HuH-7.5 (cell line): ENCODE measurements at regions not wholly inside any gene's neighbourhood (a gene's known extent, or its start where the extent isn't known, plus 50 kb on each side); places are given as distances from the start of the nearest gene placed in this dataset.

Experiments used
- DNase-seq: peaks from one replicate; pipeline ENCODE4 v3.0.0; 2011; ENCODE audit warnings: low spot score

DNA sequence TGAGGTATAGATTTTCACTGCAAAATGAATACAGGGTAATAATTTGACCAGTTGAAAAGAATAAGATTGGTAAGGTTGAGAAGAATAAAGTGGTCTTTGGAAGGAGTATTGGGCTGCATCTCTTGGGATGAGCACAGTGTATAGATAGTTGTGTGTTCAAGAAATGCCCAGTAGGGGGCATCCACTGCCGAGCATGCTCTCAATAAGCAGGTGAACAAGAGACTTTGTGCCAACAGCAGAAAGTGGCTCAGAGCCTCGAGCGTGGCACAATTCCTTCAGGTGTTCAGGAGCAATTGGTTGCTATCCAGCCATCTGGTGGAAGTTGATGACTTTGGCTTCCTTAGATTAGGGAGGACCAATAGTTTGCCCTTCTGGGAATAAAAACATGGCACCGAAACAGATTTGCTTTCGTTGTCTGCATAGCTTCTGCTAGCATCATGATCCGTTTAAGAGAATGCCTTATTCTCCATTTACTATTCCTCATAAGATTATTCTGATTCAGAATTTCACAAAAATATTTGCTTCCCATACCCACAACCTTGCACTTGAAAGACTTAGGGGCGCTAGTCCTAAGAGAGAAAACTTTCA lies 258.1 kb upstream of the NEIL3 start:
- peak; percentile 5 for DNase-seq

DNA sequence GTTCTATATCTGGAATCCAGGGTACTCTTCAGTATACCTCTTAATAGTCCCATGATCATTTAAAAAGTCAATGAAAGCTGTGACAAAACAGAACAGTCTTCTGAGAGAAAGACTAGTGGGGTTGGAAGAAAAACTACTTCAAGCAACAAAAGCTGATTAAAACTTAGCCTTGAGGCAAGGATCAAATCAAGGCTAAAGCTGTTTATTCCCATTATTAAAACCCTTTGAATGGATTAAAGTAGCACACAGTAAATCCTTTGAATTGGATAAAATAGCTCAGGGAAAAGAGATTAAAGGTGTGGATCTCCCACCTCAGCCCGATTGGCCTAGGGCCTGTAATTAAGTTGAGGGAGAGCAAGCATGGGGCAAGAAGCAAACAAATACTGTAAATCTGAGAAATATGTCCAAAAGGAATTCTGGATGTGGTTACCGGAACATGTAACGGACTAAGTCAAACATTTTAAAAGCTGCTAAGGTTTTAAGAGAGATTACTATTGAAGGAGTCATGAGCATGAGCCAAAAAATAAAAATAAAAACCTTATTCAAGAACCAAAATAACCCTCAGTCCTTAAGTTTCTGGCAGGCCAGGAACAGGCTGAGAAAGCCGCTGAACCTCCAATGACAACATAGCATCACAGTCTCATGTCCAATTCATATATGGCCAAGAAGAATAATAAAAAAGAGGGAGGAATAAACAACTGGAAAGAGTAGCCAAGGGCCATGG lies 257.3 kb upstream of the NEIL3 start:
- no peak for DNase-seq

DNA sequence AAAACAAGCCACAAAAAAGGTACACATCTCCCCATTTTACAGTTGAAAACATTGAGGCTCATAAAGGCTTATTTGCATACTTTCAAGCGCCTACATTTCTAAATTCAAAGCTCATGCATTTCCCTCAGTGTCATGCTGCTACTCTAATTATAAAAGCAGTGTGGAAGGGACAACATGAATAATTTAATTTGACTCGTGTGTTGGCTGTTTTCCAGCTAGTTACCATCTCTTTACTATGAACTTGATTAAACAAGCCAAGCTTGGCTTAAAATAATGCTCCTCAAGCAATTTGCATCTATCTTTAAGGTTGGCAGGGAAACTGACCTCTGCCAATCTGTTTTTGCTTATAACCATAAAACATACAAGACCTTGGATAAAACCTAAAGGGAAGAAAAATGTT lies 252.5 kb upstream of the NEIL3 start:
- DNase-seq = no peak

DNA sequence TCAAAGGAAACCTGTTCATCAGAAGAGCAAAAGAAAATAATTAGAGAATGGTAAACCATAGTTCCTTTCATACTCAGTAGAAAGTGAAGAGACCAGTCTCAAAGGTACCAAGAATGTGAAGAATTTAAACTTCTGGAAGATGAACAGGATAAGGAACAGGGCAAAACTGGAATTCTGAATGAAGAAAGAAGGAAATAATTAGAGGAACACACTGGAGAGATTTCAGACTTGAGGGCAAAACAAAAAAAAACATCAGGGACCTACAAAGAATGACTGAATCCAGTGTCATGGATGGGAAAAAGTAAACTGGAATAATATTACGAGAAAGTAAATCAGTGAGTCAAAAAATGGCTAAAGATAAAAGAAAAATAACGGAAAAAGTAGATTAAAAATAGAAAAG lies 245.6 kb upstream of the NEIL3 start:
- DNase-seq = no peak

DNA sequence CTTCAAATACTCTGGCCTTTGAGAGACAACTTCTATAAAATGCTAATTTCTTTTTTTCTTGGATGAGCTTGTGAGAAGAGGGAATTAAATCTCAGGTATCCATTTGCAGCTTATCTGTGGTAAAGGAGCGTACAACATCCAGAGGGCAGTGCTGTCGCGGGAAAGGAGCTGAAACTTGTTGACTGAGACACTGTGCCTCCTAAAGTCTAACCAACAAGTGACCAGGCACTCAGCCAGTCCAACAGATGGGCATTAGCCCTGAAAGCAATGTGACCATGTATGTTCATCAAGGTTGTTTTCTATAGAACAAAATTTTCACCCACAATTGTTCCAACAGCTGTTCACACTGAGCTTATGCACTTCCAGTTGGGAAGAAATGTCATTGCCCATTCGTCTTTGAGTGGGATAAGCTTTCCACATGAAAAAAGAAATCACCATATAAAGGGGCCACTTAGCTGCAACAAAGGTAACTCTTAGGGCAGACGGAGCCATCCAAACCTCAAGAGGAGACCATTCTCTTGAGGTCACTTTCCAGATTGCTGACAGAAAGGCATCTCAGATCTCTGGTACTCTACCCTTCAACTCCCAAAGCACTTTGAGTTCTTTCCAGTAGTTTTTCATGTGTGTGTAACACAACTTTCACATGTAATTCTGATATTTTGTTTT lies 244.8 kb upstream of the NEIL3 start:
- no peak for DNase-seq

DNA sequence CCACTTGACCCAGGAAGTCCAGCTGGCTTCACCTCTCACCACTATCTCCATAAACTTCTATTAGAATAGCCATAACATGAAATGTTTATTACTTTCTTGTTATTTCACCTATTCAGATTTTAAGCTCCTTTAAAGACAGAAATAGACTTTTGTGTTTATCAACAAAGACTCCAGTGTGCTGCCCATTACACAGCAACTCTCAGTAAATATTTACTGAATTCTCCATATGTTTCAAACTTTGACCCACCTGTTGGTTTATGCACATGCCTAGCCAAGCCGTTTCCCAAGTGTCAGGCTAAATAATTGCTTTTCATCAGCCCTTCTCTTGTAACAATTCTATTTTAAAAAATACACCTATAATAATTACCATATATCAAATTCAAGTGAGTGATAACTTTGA lies 242.9 kb upstream of the NEIL3 start:
- no peak for DNase-seq

DNA sequence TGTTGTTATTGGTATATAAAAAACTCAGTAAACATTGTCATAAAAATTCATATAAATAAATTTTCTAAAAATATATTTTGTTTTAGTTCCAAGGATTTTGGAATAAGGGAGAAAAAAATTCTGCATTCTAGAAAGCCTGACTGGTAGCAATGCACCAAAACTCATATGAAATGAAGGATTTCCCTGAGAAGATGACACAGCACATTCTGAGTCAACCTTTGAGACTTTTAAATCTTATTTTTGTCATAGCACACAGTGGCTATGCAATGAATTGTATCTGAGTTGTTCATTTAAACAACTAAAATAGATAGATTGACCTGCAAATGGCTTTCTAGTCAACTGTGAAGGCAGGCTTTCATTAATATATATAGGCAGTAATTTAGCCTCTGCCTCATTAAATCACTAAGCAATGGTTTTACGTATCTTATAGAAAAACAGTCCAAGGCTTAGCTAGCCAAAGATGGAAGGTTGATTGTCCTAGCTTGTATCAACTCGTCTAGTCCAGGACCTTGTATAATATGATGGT lies 239.1 kb upstream of the NEIL3 start:
- DNase-seq = no peak

DNA sequence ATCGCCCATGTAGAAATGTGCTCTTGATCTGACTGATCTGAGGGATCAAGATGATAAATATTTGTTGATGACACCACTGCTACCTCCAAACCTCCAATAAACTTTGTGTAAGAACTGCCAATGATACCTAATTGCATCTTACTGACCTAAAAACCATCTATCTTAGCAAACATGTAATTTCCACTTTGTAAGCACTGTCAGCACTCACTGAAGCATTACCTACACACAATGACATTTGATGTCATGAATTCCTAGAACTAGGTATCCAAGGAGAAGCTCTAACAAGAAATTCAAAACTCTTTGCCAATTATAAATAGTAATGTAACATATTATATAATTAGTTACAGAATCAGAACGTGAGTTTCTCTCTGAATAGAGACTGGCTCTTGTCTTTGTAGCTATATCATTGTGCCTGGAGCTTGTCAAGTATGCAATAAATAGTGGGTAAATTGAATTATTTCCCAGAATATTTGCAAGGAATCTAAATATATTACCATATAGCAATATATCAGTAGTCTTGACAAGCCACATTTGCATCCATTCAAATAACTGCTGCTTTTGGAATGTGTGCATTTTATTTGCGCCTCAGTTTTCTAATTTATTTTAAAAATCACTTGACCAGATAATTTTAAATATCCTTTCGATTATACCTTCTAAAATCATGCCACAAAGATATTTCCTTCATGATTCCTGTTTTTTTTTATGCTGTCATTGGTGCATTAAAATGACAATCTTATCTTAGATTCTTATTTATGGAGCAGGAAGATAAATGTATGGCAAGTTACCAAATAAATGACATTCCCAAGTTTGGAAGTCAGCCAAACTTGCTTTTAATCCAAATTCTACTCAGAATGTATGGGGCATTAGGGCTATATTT lies 232.3 kb upstream of the NEIL3 start:
- no peak for DNase-seq

DNA sequence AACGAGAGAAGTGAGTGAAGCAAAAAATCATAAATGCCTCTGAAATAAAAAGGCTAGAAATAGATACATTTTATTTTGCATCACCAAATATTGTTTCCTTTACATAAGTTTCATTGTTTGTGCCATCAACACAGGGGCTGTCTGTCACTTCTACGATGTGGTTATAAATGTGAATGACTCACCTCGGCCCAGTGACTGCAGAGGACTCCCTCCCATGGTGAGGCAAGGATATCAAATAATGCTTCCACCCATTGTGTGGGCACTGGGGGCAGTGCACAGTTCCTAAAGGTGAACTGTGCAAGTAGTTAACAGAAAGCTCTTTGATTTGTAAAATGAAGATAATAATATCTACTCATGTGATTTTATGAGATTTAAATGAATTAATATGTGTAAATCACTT lies 230.3 kb upstream of the NEIL3 start:
- no peak for DNase-seq

DNA sequence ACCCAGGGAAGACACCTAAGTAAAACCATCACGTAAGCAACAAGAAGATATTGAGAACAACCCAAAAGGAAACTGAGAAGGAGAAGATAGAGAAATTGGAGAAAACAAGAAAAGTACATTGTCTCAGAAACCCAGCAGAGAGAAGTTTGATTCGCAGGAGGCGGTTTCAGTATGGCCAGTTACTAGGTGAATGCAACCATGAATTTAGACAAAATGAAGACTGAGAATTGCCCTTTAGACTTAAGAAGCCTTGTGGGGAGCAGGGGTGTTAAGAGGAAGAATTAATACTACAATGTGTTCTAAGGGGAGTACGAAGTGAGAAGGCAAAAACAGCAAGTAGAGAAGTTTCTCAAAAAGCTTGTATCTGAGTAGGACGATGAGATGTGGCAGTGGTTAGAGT lies 229.3 kb upstream of the NEIL3 start:
- DNase-seq = no peak

DNA sequence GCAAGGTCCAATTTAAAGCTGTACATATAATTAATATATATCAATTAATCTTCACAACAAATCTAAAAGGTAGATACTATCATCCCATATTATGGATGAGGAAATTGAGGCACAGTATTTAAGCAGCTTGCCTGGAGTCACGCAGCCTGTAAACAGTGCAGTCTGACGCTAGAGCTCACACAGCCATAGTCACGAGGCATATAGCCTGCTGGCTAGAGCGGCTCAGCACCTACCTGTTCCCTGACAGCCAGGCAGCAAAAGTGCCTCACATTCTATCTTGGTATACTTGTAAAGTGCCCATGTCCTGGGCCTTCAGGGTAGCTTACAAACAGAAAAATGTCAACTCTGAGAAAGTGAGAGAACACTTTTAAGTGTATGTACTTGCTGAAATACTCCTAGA lies 222.6 kb upstream of the NEIL3 start:
- no peak for DNase-seq

DNA sequence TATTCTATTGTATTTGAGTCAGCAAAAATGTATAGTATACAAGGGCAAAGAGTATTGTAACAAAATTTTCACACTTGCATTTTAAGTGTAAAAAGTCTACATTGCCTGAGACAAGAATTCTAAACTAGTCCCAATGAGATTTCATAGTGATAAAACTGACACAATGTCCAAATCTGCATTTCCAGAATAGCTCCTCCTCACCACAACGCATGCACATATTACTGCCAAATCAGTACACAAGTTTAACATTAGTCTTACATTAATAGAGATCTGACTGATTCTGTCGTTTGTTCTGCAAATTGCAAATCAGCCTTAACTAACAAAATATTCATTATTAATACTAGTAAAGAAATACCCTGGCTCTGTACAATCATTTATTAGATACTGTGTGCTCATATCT lies 222.2 kb upstream of the NEIL3 start:
- no peak for DNase-seq

DNA sequence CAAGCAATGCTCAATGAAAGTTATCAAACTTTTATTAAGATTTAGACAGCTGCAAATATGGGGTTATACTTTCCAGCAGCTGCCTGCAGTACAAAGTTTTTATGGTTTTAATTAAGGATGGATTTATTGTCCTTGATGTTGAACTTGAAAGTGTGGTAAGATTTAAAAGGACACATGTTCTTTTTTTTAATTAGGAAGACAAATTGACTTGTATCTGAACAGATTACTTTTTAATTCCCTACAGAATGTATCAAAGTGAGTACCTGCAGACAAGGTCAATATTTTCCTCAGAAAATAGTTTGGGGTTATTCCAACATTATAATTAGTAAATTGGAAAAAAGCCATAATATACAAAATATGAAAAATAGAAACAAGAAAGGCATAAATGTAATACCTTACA lies 218.2 kb upstream of the NEIL3 start:
- DNase-seq = no peak

DNA sequence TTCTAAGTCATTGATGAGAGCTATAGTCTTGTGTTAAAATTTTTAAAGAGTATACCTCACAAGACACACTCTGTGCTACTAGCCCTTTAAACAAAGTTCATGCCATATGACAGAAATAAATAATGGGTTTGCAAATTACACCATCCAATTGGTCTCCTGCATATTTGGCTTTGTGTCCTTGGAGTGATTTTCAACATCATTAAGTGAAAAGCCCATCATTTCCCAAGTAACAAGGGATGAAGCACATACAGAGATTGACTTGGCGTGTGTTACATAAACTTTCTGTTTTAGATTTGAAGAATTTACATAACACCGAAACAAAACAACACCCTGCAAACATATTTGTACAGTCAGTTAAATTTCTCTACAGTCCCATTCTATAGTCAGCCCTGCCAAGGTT lies 216.9 kb upstream of the NEIL3 start:
- DNase-seq = no peak

DNA sequence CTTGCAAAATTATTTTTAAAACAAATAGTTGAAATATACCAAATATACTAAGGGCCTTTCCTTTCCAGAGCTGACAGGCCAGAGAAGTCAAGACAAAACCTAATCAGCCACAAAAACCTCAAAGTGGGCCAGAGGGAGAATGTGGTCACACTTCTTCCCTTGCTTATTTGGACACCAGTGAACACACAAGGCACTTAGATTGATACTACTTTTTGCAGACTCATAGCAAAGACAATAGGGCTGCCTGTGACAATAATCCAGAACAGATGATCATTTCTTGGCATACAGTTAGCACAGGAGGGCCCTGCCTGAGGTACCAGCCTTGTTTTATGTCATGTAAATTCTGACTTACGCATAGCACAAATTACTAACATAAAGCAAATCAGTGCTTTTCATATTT lies 215.7 kb upstream of the NEIL3 start:
- no peak for DNase-seq

DNA sequence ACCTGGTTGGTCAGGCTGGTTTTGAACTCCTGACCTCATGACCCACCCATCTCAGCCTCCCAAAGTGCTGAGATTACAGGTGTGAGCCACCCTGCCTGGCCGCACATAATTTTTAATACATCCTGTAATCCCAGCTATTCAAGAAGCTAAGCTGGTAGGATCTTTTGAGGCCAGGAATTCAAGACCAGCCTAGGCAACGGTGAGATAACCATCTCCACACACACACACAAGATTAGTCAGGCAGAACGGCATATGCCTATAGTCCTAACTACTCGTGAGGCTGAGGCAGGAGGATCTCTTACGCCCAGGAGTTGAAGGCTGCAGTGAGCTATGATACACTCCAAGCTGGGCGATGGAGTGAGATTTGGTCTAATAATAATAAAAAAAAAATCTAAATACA lies 212.4 kb upstream of the NEIL3 start:
- no peak for DNase-seq

DNA sequence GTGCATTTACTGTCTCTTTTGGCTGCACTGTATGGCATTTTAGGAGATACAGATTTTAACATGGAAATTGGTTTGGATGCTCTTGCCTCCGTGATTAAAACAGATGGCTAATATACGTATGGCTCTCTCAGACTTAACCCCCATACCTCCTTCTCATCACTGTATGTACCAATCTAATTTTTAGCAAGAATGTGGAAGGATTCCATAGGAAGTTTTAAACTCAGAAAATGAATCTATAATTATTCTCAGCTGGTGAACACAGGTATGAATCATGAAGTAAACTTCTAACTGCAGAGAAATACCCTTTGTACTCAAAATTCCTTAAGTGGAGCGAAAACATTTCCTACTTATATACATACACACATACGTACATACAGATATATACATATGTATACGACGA lies 210.5 kb upstream of the NEIL3 start:
- DNase-seq = no peak

DNA sequence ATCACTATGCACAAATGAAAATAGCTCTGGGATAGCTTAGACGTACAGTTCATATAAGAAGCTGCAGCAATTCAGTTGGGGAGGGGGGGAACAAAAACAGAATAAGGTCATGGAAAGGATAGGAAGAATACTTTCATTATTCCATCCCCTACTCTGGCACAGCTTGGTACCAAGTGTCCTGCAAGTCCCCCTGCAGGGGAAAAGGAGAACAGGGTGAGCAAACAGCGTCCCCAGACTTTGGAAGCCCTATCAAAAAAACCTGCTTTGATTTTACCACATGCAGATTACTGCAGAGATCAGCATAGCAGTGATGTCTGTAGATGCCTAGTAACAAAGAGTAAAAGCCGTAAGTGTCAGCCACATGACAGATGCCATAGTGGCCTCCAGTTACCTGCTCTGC lies 209.4 kb upstream of the NEIL3 start:
- no peak for DNase-seq

DNA sequence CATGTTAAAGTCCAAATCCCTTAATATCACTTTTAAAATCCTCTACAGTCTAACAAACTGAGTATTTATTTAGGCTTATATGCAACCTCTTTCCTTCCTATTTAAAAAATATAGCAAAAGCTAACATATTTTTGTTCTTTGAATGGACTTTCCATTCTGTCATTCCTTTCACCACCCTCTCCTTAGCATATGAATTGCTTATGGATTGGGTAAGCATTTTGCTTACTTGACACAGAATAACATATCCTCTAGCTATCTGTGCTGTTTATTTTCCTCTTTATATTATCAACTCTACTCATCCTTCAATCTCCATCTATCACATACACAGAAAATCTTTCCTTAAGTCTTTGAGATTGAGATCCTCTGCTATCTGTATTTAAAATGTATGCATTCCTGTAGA lies 206.1 kb upstream of the NEIL3 start:
- no peak for DNase-seq

DNA sequence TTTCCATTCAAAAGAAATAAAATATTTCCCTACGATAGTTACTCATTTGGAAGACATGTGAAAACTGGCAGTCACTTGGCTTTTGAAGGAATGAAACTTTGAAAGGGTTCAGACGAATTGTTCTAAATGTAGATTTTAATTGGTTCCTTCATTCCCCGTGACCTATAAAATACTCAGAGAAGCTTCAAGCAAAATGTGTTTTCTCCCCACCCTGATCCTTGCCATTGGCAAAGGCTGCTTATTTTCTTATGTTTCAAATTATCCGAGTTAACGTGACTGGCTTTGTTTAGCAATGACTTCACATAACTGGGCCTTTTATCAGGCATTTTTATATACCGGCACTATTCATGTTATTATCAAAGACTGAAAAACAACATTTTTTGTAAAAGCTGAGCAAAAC lies 204.1 kb upstream of the NEIL3 start:
- DNase-seq = no peak

DNA sequence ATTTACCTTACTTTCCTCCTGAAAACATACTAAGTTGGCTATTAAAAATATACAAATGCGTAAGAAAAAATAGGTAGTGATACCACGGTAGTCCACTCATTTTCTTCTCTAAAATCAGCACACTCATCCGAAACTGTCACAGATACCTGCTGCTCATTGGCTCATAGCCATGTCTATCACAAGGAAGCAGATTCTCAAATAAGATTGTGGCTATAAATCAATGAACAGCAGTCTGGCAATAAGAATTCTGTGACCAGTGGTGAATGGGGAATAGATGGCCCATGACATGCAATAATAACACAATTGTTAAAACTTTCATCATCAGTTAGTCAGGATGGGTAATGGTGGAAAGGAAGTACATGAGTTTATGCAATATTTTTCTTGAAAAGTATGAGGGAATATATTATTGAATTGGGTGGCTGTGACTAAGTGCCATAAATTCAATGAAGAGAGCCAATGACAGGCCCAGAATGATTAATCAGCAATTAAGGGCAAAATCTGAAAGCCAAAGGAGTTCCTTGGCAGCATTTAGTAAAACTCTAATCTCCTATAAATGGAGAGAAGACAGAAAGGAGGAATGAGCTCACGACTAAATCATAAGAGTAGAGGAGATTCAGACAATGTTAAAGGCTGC lies 202.3 kb upstream of the NEIL3 start:
- no peak for DNase-seq

DNA sequence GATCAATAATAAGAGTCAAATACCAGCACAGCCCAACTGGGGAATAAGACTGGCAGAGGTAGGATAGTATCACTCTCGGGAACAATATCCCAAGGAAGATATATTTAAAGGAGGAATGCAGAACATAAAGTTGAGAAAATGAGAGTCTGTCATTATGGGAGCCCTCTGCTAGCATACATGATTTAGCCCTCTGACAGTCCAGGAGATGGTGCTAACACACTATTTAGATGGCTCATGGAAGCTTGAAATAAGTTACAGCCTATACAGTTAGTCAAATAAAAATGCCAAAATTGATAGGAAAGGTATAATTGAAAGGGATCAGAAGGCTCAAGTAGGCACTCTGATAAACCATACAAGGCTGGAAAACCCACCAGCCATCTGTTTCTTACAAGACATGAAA lies 201.0 kb upstream of the NEIL3 start:
- DNase-seq = no peak
